Caki2 (cell line): ENCODE measurements at regions not wholly inside any gene's neighbourhood (a gene's known extent, or its start where the extent isn't known, plus 50 kb on each side); places are given as distances from the start of the nearest gene placed in this dataset.

Source experiments
- DNase-seq: peaks from one replicate; pipeline ENCODE4 v3.0.0-alpha.2; 2015; ENCODE audit warnings: low read depth
- in situ Hi-C: cut with HindIII; loops from 2 replicates; pipeline ENCODE4 v1.10.0; 2016; ENCODE audit warnings: low sequenced_read_pairs, low pct_unique_long_range_greater_than_20kb, mixed read lengths

GRCh38 chr5:82821846-82822633 lies 255.2 kb downstream of the TMEM167A start:
- in situ Hi-C loops: no loop called here

DNA sequence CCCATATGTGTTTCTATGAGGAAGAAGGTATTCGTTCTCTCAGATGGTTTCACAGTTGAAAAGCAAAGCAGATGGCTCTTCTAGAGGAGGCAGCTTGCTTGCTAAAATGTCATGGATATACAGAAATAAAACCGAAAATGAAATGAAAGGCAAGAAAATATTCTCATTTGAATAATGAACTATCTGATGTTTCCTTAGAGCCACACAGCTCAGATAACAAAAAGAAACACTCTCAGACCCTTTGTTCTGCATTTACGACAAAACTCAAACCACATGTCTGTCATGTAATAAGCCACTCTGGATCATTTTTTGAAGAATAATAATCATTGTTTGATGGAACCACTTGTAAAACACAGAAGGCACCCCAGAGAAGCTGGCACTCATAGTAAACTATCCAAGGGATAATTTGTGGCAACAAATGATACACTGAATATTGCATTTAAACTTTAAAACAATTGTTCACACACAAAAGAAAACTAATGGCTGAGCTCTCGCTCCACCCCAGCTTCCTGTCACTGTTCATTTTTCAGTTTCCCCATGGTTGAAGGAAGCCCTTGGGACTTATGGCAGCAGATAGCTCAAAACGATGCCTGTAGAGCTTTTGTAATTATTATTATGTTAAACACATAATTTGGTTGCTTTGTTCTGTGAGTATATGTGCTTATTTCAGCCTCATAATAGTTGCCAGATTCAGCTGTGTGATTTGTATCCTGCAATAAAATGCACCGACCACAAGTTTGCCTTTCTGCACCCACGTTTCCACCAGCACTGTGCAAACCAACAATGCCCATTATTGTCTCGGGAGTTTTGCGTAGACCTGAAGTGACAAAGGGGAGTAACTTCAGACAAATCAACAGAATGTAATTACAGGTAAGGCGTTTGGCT lies 256.0 kb downstream of the TMEM167A start:
- DNase-seq: no peak
- in situ Hi-C loops: no loop called here

More at GRCh38 chr5:82821846-82822633, 255.2 kb downstream of the TMEM167A start:
- no peak for DNase-seq

- in situ Hi-C loops: no loop called here
- no peak for DNase-seq
These were observed 257.0 kb downstream of the TMEM167A start for GRCh38 chr5:82820188-82820587.

DNA sequence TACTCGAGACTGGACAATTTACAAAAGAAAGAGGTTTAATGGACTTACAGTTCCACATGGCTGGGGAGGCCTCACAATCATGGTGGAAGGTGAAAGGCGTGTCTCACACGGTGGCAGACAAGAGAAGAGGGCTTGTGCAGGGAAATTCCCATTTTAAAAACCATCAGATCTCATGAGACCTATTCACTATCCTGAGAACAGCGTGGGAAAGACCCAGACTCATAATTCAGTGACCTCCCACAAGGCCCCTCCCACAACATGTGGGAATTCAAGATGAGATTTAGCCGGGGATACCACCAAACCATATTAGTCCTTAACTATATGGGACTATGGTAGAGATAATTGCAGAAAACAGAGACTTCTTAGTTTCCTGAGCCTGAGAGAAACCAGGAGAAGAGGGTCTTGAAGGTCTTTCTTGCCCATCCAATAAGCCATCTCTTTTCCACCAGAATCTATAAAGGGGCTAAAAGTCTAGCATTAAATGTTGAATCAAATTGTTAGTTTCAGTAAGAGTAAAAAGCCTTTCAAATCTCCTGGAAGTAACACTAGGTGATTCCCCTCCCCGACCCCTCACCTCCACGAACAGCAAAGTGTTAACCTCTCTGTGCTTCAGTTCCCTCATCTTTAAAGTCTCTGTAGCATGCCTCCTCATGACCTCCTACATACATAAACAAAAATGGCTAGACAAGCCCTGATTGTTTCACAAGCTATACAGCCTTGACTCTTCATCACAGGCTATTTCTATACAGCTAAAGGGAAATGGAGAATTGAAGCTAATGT lies 259.1 kb downstream of the TMEM167A start:
- in situ Hi-C loops: no loop called here
- no peak for DNase-seq

GRCh38 chr5:82816926-82817325 lies 260.3 kb downstream of the TMEM167A start:
- in situ Hi-C loops: no loop called here
- DNase-seq: no peak

DNA sequence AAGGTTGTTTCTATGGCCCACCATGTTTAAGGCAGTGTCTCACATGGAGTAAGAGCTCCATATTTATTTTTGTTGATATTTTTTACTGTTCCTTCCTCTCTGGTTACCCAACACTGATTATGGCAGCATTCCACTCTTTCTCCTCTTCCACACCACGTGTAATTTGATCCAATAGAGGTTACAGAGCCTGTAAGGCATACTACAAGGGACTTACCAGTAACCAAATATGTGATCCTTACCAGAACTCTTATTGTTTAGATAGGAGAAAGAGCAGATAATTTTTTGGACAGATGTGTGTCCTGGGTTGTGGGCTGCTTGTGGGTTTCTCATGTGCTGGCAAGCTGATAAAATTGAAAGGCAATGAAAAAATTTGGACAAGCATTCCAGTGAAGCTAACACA lies 261.3 kb downstream of the TMEM167A start:
- no peak for DNase-seq

GRCh38 chr5:82813861-82814260 lies 263.3 kb downstream of the TMEM167A start:
- no peak for DNase-seq
- in situ Hi-C loops: no loop called here

More for the DNA sequence above, 261.3 kb downstream of the TMEM167A start:
- in situ Hi-C loops: no loop called here

GRCh38 chr5:82812575-82812974 lies 264.6 kb downstream of the TMEM167A start:
- in situ Hi-C loops: no loop called here
- no peak for DNase-seq

DNA sequence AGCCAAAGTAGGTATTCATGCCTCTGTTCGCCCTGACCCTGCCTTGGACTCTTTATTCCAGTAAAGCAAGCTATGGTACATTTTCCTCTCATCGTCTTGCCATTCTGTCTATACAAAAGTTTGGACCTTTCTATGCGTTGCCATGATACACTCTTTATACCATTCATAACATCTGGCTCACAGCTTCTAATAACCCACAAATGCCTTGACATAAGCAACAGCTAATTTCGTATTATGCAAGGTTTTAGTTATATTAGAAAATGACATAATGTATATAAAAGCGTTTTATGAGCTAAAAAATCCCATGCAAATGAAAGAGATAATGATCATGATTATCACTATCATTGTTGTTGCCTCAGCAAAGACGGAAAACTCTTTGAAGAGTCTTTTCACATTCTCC lies 265.7 kb downstream of the TMEM167A start:
- no peak for DNase-seq
- in situ Hi-C loops: no loop called here

GRCh38 chr5:82809420-82810143 lies 267.6 kb downstream of the TMEM167A start:
- in situ Hi-C loops: no loop called here
- DNase-seq: no peak

GRCh38 chr5:82808960-82809359 lies 268.2 kb downstream of the TMEM167A start:
- no peak for DNase-seq
- in situ Hi-C loops: no loop called here

DNA sequence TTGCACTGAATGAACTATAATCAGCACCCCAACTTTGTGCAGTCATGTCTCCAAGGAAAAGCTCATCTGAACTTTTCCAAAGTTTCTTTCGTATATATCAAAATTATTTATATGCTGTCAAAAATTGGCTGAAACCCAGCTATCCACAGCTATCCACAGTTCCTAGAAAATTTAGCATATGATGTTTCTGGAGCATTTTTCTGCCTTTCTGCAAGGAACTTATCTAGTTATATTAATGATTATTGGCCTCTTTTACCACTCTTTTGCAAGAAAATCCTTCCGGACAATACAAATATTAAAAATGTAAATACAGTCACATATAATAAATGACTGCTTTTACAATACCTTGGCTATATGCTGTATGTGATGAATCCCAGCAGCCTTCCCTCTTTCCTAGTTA lies 270.2 kb downstream of the TMEM167A start:
- DNase-seq: no peak
- in situ Hi-C loops: no loop called here

DNA sequence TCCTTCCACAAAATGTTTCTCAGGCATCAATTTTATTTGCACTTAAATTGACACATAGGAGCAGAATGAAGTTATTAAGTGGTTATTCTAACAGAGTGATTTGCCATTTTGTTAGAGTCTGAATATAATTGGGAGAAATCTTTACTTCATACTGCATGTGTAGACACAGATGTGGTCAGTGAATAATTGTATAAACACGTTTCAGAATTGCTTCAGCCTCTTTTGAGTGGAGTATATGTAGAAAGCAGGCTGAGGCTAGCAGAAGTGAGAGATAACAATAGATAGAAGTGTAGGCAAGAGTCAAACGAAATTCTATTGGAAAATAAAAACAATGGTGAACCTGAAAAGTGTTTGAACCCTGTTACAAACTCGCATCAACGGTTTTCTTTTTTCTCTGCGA lies 270.7 kb downstream of the TMEM167A start:
- in situ Hi-C loops: no loop called here

GRCh38 chr5:82804155-82804690 lies 273.0 kb downstream of the TMEM167A start:
- in situ Hi-C loops: no loop called here
- DNase-seq: no peak

More for the DNA sequence above, 270.7 kb downstream of the TMEM167A start:
- no peak for DNase-seq

DNA sequence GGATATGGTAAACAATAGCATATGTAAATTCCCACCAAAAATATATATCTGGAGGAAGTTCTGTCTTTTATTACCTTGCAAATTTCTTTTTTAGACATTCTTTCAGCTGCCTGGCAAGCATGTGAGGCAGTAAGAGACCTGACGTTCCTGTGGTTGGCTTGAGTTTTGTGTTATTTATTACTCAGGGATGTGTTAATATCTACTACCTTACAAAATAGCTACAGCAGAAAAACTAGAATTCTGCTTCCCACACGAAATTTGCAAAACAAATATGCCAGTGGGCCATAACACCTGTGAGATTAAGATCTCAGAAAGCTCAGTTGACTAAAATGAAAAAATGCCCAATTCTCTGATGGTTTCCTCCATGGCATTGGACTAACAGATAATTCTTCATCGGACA lies 274.2 kb downstream of the TMEM167A start:
- no peak for DNase-seq
- in situ Hi-C loops: no loop called here

DNA sequence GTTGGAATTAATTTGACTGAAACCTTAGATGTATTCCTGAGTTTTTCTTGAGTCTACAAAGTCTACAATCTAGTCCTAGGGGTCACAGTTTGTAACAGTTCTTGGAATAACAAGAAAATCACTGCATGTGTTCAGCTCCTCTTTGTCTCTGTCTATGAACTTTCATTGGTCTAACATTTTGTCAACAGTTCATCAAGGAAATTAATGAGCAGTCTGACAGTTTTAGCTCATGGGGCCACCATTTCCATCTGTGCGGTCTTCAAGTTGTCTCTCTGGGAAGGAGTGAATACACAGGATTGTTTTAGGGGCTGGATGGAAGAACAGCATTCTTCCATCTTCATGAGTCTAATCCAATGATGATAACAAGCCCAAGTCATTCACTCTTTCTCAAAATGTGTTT lies 276.4 kb downstream of the TMEM167A start:
- no peak for DNase-seq
- in situ Hi-C loops: no loop called here

DNA sequence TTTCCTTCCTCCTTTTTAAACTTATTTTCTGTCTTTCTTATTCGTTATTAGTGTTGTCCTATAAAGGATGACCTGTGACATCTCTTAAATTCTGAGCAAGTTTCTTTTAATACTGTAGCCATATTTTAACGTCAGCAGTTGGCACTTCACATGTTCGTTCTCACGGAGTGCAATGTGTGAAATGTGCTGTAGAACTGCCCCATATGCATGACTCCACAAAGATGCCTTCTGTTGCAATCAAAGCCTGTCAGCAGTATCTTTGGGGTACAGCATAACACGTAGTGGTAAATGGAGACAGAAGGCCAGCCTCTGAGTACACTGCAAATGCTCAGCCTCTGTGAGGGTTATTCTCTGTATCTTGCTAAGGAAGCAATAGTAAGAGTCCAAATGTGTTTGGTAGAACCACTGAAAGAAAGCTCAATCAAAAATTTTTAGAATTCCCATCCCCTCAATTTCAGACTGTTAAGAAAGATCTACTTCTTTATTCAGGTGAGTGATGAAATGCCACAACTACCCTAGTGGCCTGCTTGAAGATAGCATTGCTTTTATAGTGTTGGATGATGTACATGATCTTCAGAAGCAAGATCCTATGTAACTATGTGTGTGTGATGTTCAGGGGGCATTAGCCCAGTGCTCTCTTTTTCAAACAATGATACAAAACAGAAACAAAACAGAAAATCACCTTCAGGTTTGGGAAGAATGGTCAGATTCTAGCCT lies 277.7 kb downstream of the TMEM167A start:
- in situ Hi-C loops: no loop called here
- no peak for DNase-seq
